Tibial nerve (tissue), 4 donors: ENCODE measurements at regions not wholly inside any gene's neighbourhood (a gene's known extent, or its start where the extent isn't known, plus 50 kb on each side); places are given as distances from the start of the nearest gene placed in this dataset.

ENCODE experiments used
- DNase-seq, 2 donors: peaks; one replicate each; pipeline ENCODE4 v3.0.0-alpha.2; 2019; ENCODE audit warnings: low spot score in 2 of 2
- H3K27ac ChIP-seq, 4 donors: fragments of 200-600 bp; sonication (generic) in 3 of 4; one replicate each; pipeline ENCODE4 v1.5.1; 2017 to 2019; ENCODE audit warnings: mild to moderate bottlenecking in 1 of 4
- H3K27me3 ChIP-seq, 2 donors: fragments of 200-600 bp; sonication (generic) in 1 of 2; one replicate each; pipeline versions ENCODE4 v1.5.1 to v1.6.0; 2017 to 2019
- H3K36me3 ChIP-seq, 3 donors: fragments of 200-600 bp; sonication (generic); one replicate each; pipeline ENCODE4 v1.5.1; 2018 to 2019
- H3K4me1 ChIP-seq, 4 donors: fragments of 200-600 bp; sonication (generic) in 3 of 4; one replicate each; pipeline ENCODE4 v1.5.1; 2017 to 2019
- H3K4me3 ChIP-seq, 4 donors: fragments of 200-600 bp; sonication (generic) in 3 of 4; one replicate each; pipeline ENCODE4 v1.5.1; 2017 to 2019; ENCODE audit warnings: mild to moderate bottlenecking in 1 of 4, moderate library complexity in 1 of 4
- H3K9me3 ChIP-seq, 4 donors: fragments of 200-600 bp; sonication (generic) in 3 of 4; one replicate each; pipeline ENCODE4 v1.5.1; 2017 to 2019
- CTCF ChIP-seq, 5 experiments: fragments of 200-600 bp in 3 of 5; fragments of 450-650 bp in 2 of 5; sonication (generic) in 3 of 5; IDR thresholded peaks; one replicate each; pipeline ENCODE4 v1.5.1; 2016 to 2019; ENCODE audit warnings: antibody characterized with exemption in 5 of 5, mild to moderate bottlenecking in 3 of 5, moderate library complexity in 2 of 5
- EP300 ChIP-seq, 2 donors: sonication (generic); formaldehyde crosslinking; IDR thresholded peaks; one replicate each; pipeline ENCODE4 v1.6.1; 2017; ENCODE audit warnings: antibody characterized with exemption in 2 of 2, mild to moderate bottlenecking in 1 of 2
- POLR2A ChIP-seq, 2 donors: fragments of 450-650 bp; IDR thresholded peaks; one replicate each; pipeline ENCODE4 v1.6.1; 2017; ENCODE audit warnings: antibody characterized with exemption in 2 of 2, mild to moderate bottlenecking in 2 of 2, moderate library complexity in 2 of 2
- WGBS, 2 donors: methylation state at CpG; one replicate each; pipeline ENCODE4 v1.1.5; 2018; 5-methylcytosine and 5-hydroxymethylcytosine counted together

GRCh38 chr6:14656649-14657048, 539.1 kb downstream of the CD83 start:
- TF ChIP-seq EP300 (IDR thresholded peaks at IDR 0.05) (no peak), CTCF (IDR thresholded peaks at IDR 0.05) (no peak), POLR2A (IDR thresholded peaks at IDR 0.05) (no peak)
- H3K27ac ChIP-seq, result no peak overlapping the region

GRCh38 chr6:14658030-14658429, 540.5 kb downstream of the CD83 start:
- no peak for DNase-seq
- H3K4me1 ChIP-seq, result peaks cover 0 to 17% (median 5%) of the 10 kb centered on the region in 4 donors
- TF ChIP-seq CTCF (IDR thresholded peaks at IDR 0.05) (no peak), EP300 (IDR thresholded peaks at IDR 0.05) (no peak)
- H3K27ac ChIP-seq, result no peak overlapping the region
- H3K27me3 ChIP-seq, result no peaks in the 10 kb centered on the region
- 81 to 84% methylated on average over 2 of the region's 2 CpGs for WGBS, 2 donors
- no peaks in the 10 kb centered on the region for H3K9me3 ChIP-seq
- no peaks in the 10 kb centered on the region for H3K36me3 ChIP-seq
- no peak overlapping the region for H3K4me3 ChIP-seq

More at GRCh38 chr6:14656649-14657048, 539.1 kb downstream of the CD83 start:
- 53 to 66% methylated on average over 4 of the region's 4 CpGs for WGBS, 2 donors
- Histone ChIP-seq H3K4me1 (peaks cover 0 to 17% (median 5%) of the 10 kb centered on the region in 4 donors), H3K9me3 (no peaks in the 10 kb centered on the region), H3K27me3 (no peaks in the 10 kb centered on the region), H3K4me3 (no peak overlapping the region), H3K36me3 (no peaks in the 10 kb centered on the region)
- no peak for DNase-seq

GRCh38 chr6:14658886-14659561, 541.5 kb downstream of the CD83 start:
- peaks cover 0 to 17% (median 5%) of the 10 kb centered on the region in 4 donors for H3K4me1 ChIP-seq
- H3K4me3 ChIP-seq, result no peak overlapping the region
- no peak overlapping the region for H3K27ac ChIP-seq
- WGBS, 2 donors, result 69% methylated on average over 6 of the region's 6 CpGs
- peak in 1 of 2 donors; percentile 33 for DNase-seq
- no peaks in the 10 kb centered on the region for H3K9me3 ChIP-seq
- no peaks in the 10 kb centered on the region for H3K36me3 ChIP-seq
- TF ChIP-seq CTCF (IDR thresholded peaks at IDR 0.05) (no peak), EP300 (IDR thresholded peaks at IDR 0.05) (no peak), POLR2A (IDR thresholded peaks at IDR 0.05) (no peak)
- no peaks in the 10 kb centered on the region for H3K27me3 ChIP-seq

GRCh38 chr6:14659841-14660240, 542.3 kb downstream of the CD83 start:
- no peak for DNase-seq
- no peak overlapping the region for H3K4me3 ChIP-seq
- H3K27me3 ChIP-seq, result no peaks in the 10 kb centered on the region
- peaks cover 0 to 23% (median 5%) of the 10 kb centered on the region in 4 donors for H3K4me1 ChIP-seq
- H3K27ac ChIP-seq, result no peak overlapping the region
- H3K9me3 ChIP-seq, result no peaks in the 10 kb centered on the region
- no peaks in the 10 kb centered on the region for H3K36me3 ChIP-seq
- TF ChIP-seq EP300 (IDR thresholded peaks at IDR 0.05) (no peak), CTCF (IDR thresholded peaks at IDR 0.05) (no peak), POLR2A (IDR thresholded peaks at IDR 0.05) (no peak)

- no peak for DNase-seq
- TF ChIP-seq CTCF (IDR thresholded peaks at IDR 0.05) (no peak), POLR2A (IDR thresholded peaks at IDR 0.05) (no peak), EP300 (IDR thresholded peaks at IDR 0.05) (no peak)
- Histone ChIP-seq H3K9me3 (no peaks in the 10 kb centered on the region), H3K27ac (peak overlapping the region in 1 of 4 donors; percentile 64), H3K4me3 (no peak overlapping the region), H3K36me3 (no peaks in the 10 kb centered on the region), H3K4me1 (peaks cover 0 to 14% (median 2%) of the 10 kb centered on the region in 4 donors), H3K27me3 (no peaks in the 10 kb centered on the region)
- 56 to 59% methylated on average over 8 of the region's 8 CpGs for WGBS, 2 donors
These were observed 543.4 kb downstream of the CD83 start for GRCh38 chr6:14660806-14661579.
